ENCODE measurements at regions not wholly inside any gene's neighbourhood (a gene's known extent, or its start where the extent isn't known, plus 50 kb on each side); places are given as distances from the start of the nearest gene placed in this dataset.

DNA sequence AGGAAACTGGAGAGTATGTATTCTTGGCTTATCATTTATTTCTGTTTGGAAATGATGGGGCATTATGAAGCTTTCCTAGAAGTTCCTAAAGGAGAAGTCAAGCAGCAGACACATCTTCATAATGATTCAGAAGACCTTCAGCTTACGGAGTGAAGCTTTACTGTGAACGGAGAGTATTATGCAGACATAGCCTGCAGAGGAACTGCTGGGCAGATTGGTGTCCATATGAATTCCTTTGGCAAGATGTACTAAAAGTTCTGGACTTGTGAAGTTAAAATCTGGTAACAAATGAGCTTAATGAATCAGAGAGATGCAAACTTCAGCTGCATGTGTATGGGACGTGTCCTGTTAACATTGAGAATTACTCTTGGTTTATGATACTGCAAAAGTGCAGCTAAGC lies 60.1 kb downstream of the NABP1 start:
- Histone ChIP-seq H3K9me3 (no peaks in the 10 kb centered on the region), H3K36me3 (no peaks in the 10 kb centered on the region), H3K27ac (no peak overlapping the region), H3K4me1 (peaks cover 0 to 3% (median 0%) of the 10 kb centered on the region in 9 donors), H3K27me3 (peaks cover 0 to 1% (median 0%) of the 10 kb centered on the region in 7 donors), H3K4me3 (no peak overlapping the region)
- DNase-seq (no peak), ATAC-seq (no peak)
- WGBS, 2 donors, result 79 to 80% methylated on average over 3 of the region's 3 CpGs
- TF ChIP-seq, protein P1, sequence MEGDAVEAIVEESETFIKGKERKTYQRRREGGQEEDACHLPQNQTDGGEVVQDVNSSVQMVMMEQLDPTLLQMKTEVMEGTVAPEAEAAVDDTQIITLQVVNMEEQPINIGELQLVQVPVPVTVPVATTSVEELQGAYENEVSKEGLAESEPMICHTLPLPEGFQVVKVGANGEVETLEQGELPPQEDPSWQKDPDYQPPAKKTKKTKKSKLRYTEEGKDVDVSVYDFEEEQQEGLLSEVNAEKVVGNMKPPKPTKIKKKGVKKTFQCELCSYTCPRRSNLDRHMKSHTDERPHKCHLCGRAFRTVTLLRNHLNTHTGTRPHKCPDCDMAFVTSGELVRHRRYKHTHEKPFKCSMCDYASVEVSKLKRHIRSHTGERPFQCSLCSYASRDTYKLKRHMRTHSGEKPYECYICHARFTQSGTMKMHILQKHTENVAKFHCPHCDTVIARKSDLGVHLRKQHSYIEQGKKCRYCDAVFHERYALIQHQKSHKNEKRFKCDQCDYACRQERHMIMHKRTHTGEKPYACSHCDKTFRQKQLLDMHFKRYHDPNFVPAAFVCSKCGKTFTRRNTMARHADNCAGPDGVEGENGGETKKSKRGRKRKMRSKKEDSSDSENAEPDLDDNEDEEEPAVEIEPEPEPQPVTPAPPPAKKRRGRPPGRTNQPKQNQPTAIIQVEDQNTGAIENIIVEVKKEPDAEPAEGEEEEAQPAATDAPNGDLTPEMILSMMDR (IDR thresholded peaks at IDR 0.05), result no peak
- intact Hi-C loops (cut with DNase I), result no loop called here

DNA sequence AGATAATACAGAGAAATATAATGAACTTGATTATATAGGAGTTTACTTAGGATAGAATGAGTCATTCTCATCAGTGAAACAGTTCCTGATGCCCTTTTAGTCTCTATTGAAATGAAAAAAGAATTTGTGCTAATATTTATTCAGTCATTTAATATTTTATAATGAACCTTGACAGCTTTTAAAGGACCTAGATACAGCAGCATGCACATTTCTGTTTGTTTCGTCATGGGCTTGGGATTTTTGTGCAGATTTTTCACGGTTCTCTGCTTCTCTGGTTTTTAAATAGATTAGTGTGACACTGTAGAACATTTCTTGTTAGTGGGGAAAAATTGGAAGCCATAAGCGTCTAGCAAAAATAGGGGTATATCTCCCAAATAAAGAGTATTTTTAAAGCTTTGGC lies 60.7 kb downstream of the NABP1 start:
- DNase-seq, result no peak
- no peak for ATAC-seq
- H3K4me1 ChIP-seq, result peaks cover 0 to 3% (median 0%) of the 10 kb centered on the region in 9 donors
- no peaks in the 10 kb centered on the region for H3K36me3 ChIP-seq
- no peaks in the 10 kb centered on the region for H3K9me3 ChIP-seq
- WGBS, 2 donors, result 76 to 82% methylated on average over 3 of the region's 3 CpGs
- intact Hi-C loops (cut with DNase I), result no loop called here
- H3K27me3 ChIP-seq, result no peaks in the 10 kb centered on the region
- TF ChIP-seq, protein P1 (IDR thresholded peaks at IDR 0.05), result no peak
- no peak overlapping the region for H3K27ac ChIP-seq
- no peak overlapping the region for H3K4me3 ChIP-seq

DNA sequence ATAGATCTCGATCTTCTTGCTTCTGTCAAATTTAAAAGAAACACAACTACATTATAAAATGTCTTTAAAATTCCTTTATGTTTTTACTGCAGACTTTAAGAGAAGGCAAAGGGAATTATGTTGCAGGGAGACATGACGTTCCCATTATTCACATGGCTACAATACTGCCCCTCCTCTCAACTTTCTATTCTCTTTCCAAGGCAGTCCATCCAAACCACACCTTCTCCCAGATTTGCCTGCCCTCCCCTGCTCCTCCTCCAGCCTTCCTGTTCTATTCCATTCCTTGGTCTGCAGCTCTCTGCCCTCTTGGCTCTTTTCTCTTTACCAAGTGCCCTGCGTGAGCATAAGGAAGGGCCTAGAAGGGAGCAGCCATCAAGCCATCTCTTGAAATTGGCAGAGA lies 61.3 kb downstream of the NABP1 start:
- ATAC-seq (no peak), DNase-seq (no peak)
- Histone ChIP-seq H3K4me3 (no peak overlapping the region), H3K27me3 (no peaks in the 10 kb centered on the region), H3K27ac (no peak overlapping the region), H3K36me3 (no peaks in the 10 kb centered on the region), H3K4me1 (peaks cover 0 to 3% (median 0%) of the 10 kb centered on the region in 9 donors), H3K9me3 (no peaks in the 10 kb centered on the region)
- TF ChIP-seq, protein P1 (IDR thresholded peaks at IDR 0.05), result no peak
- WGBS, 2 donors, result 72 to 79% methylated on average over 3 of the region's 3 CpGs
- intact Hi-C loops (cut with DNase I), result no loop called here

DNA sequence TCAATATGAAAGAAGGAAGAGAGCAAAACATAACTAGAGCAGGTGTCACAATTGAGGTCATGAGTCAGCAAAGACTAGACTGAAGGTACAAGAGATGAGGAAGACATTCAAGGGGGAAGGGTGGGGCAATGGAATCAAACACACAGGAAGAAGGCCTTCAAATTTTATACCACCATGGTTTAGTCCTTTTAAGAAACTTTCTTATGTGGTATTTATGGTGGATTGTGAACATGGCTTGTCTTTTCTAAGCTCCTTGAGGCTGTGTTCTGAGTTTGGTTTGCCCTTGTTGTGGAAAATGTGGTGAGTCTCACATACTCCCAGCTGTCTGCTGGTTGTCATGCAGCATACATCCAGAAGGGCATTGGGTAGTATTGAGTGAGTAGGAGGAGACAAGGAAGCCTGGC lies 62.1 kb downstream of the NABP1 start:
- DNase-seq (no peak), ATAC-seq (no peak)
- Histone ChIP-seq H3K4me3 (no peak overlapping the region), H3K27me3 (no peaks in the 10 kb centered on the region), H3K27ac (no peak overlapping the region), H3K9me3 (no peaks in the 10 kb centered on the region), H3K36me3 (no peaks in the 10 kb centered on the region), H3K4me1 (peaks cover 0 to 3% (median 0%) of the 10 kb centered on the region in 9 donors)
- intact Hi-C loops (cut with DNase I), result no loop called here
- TF ChIP-seq, protein P1 (IDR thresholded peaks at IDR 0.05), result no peak

DNA sequence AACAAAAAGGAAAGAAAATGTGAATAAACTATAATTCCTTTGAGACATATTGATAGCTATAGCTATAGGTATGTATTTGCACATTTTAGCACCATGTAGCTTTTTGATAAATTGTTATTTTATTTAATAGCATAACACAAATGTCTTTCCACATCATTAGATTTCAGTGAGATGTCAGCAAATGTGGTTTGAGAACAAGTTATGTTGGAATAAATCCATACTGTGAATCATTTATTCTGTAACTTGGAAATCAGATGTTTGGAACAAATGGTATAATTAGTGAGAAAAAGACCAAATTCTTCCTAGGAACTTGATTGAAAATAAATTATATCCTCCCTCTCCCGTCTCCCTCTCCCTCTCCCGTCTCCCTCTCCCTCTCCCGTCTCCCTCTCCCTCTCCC lies 62.8 kb downstream of the NABP1 start:
- Histone ChIP-seq H3K36me3 (no peaks in the 10 kb centered on the region), H3K4me3 (no peak overlapping the region), H3K27ac (no peak overlapping the region), H3K9me3 (no peaks in the 10 kb centered on the region), H3K4me1 (peaks cover 0 to 3% (median 0%) of the 10 kb centered on the region in 9 donors), H3K27me3 (no peaks in the 10 kb centered on the region)
- intact Hi-C loops (cut with DNase I), result no loop called here
- no peak for ATAC-seq
- TF ChIP-seq, protein P1 (IDR thresholded peaks at IDR 0.05), result no peak
- DNase-seq, result no peak
- WGBS, 2 donors, result 65 to 73% methylated on average over 1 to 2 of the region's 3 CpGs

Measured in heart right ventricle (tissue), 16 donors.